Adipocyte (in vitro differentiated cells): ENCODE measurements at regions not wholly inside any gene's neighbourhood (a gene's known extent, or its start where the extent isn't known, plus 50 kb on each side); places are given as distances from the start of the nearest gene placed in this dataset.

Experiments
- DNase-seq: peaks from one replicate; pipeline ENCODE4 v3.0.0-alpha.2; 2015; ENCODE audit warnings: low read depth
- H3K27me3 ChIP-seq: replicated peaks from 2 replicates; pipeline ENCODE4 v1.7.0; 2013; ENCODE audit warnings: mild to moderate bottlenecking, low read length, moderate library complexity; ENCODE audit not compliant: control insufficient read depth, insufficient read depth
- H3K36me3 ChIP-seq: 2 replicates; pipeline ENCODE4 v1.7.0; 2013; ENCODE audit warnings: low read length, mild to moderate bottlenecking, moderate library complexity; ENCODE audit not compliant: control insufficient read depth, insufficient read depth, severe bottlenecking
- H3K4me1 ChIP-seq: 2 replicates; pipeline ENCODE4 v1.7.0; 2013; ENCODE audit warnings: mild to moderate bottlenecking, low read length, moderate library complexity; ENCODE audit not compliant: control insufficient read depth, insufficient read depth
- H3K4me3 ChIP-seq: 2 replicates; pipeline ENCODE4 v1.7.0; 2013; ENCODE audit warnings: mild to moderate bottlenecking, low read length, moderate library complexity
- H3K9ac ChIP-seq: 2 replicates; pipeline ENCODE4 v1.7.0; 2013; ENCODE audit warnings: mild to moderate bottlenecking, low read length, moderate library complexity
- H3K9me3 ChIP-seq: 2 replicates; pipeline ENCODE4 v1.7.0; 2013; ENCODE audit warnings: mild to moderate bottlenecking, low read length, moderate library complexity; ENCODE audit not compliant: control insufficient read depth

DNA sequence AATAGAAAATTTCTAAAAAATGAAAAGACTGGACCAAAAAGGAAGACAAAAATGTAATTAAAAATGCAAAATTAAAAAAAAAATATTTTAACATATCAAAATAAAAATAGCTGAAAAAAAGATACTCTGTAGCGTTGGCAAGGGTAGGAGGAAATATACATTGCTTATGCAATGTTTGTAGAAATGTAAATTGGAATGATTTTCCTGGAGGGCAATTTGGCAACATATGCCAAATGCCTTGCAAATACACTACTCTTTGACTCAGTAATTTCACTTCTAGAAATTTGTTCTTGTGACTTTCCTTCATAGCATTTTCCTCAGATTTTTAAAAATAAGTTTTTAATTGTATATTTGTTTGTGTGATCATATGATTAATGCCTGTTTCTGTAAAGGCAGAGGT, 296.6 kb downstream of the ZNF621 start:
- no peak for DNase-seq
- Histone ChIP-seq H3K9ac (no peak overlapping the region), H3K27me3 (no peaks in the 10 kb centered on the region), H3K4me3 (no peak overlapping the region), H3K4me1 (no peaks in the 10 kb centered on the region), H3K9me3 (no peaks in the 10 kb centered on the region), H3K36me3 (no peaks in the 10 kb centered on the region)

DNA sequence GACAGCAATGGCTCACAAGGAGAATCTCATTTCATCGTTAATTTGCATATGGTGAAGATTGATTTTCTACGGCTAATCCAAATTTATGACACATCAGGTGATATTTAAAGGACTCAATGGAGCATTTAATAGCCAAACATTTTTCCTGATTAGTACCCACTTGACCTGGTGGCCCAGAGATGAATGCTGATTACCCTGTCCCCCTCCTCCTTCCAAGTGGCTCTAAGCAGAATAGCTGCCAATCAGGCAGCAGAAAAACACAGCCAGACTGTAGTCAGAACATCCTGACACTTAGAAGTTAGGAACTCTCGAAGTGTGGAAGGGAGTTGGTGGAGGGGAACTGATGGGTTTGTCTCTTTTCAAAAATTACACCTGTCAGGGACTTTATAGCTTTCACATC, 302.5 kb downstream of the ZNF621 start:
- no peaks in the 10 kb centered on the region for H3K9me3 ChIP-seq
- H3K4me1 ChIP-seq: peaks cover 10% of the 10 kb centered on the region
- DNase-seq: no peak
- no peaks in the 10 kb centered on the region for H3K27me3 ChIP-seq
- no peak overlapping the region for H3K9ac ChIP-seq
- H3K4me3 ChIP-seq: no peak overlapping the region
- H3K36me3 ChIP-seq: no peaks in the 10 kb centered on the region

DNA sequence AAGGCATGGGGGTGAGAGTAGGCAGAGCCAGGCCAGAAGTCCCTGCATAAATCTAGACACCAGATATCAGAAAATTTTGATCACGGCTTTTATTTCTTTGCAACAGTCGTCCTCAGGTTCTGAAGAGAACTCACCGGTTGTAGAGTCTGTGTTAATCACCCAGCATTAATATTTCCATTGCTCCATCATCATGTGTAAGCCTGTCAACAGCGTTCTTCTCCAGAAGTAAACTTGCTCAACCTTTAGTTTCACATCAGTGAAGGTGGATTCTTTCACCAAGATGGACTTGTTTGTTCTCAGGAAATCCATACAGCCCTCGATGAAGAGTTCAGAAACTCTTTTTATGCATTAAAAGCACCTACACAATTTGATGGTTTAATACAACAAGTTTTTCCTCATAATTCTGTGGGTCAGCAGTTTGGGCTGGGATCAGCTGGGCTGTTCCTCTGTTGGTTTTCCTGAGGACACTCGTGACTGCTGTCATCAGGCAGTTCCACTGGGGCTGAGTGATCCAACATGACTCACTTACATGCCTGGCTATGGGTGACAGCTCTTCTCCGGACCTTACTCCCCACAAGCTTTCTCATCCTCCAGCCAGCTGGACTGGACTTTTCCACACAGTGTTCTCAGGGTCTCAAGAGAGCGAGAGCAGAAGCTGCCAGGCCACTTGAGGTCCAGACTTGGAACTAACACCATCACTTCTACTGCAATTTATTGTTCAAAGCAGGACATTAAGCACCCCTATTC, 303.4 kb downstream of the ZNF621 start:
- no peak overlapping the region for H3K9ac ChIP-seq
- H3K27me3 ChIP-seq: no peaks in the 10 kb centered on the region
- no peak for DNase-seq
- no peak overlapping the region for H3K4me3 ChIP-seq
- no peaks in the 10 kb centered on the region for H3K36me3 ChIP-seq
- peaks cover 10% of the 10 kb centered on the region for H3K4me1 ChIP-seq
- H3K9me3 ChIP-seq: no peaks in the 10 kb centered on the region

DNA sequence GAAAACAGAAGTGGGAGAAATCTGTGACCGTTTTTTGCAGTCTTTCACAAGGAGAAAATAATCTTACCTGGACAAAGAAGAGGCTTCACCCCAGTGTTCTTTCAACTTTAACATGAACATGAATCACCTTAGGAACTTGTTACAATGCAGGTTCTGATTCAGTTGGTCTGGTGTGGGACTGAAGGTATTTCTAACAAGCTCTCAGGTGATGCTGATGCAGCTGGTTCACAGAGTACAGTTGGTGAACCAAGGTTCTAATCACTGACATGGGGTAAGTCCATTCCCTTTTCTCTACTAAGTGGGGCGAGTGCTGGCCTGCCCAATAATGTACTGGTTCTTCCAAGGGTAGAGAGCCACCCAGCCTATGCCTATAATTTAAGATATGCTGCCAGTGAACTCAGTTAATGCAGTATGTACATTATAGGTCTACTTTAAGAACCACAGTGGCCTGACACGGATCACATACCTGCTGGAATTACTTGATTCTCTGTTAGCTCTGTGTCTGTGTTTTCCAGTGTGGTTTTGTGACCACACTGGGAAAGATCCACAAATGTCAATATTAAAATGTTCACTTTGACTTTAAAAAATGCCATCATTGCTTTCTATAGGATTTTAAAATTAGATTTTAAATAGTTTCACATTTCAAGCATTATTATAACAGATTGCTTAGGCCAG, 304.1 kb downstream of the ZNF621 start:
- no peaks in the 10 kb centered on the region for H3K9me3 ChIP-seq
- no peak for DNase-seq
- peaks cover 10% of the 10 kb centered on the region for H3K4me1 ChIP-seq
- H3K36me3 ChIP-seq: no peaks in the 10 kb centered on the region
- no peak overlapping the region for H3K9ac ChIP-seq
- no peak overlapping the region for H3K4me3 ChIP-seq
- no peaks in the 10 kb centered on the region for H3K27me3 ChIP-seq

DNA sequence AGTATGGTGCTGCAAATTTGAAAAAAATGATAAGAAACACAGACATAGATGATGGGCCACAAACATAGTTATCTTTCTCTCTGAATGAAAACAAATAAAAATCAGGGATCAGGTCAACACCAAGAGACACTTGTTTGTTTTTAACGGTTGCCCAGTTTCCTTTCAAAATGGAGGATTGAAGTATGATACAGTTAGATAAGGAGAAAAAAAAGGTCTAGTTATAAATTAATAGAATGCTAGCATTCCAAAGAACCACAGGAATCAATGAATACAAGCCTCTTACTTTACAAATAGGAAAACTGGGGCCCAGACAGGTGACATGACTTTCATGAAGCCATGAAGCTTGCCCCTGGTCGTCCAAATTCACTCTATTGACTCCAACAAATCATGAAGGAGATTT, 305.1 kb downstream of the ZNF621 start:
- Histone ChIP-seq H3K4me3 (no peak overlapping the region), H3K27me3 (no peaks in the 10 kb centered on the region), H3K36me3 (no peaks in the 10 kb centered on the region), H3K9me3 (no peaks in the 10 kb centered on the region), H3K4me1 (peaks cover 10% of the 10 kb centered on the region), H3K9ac (no peak overlapping the region)
- no peak for DNase-seq

DNA sequence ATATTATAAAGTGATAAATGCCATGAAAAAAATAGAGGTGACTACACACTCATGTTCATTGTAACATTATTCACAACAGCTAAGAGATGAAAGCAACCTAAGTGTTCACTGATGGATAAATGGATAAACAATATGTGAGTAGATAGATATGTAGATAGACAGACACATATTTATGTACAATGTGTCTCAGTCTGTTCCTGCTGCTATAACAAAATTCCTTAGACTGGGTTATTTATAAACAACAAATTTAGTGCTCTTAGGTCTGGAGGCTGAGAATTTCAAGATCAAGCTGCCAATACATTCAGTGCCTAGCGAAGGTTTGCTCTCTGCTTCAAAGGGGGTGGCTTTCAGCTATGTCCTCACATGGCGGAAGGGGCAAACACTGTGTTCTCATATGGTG, 312.5 kb downstream of the ZNF621 start:
- no peak overlapping the region for H3K4me3 ChIP-seq
- H3K36me3 ChIP-seq: no peaks in the 10 kb centered on the region
- H3K27me3 ChIP-seq: no peaks in the 10 kb centered on the region
- H3K9me3 ChIP-seq: peaks cover 3% of the 10 kb centered on the region
- no peaks in the 10 kb centered on the region for H3K4me1 ChIP-seq
- no peak for DNase-seq
- H3K9ac ChIP-seq: no peak overlapping the region

DNA sequence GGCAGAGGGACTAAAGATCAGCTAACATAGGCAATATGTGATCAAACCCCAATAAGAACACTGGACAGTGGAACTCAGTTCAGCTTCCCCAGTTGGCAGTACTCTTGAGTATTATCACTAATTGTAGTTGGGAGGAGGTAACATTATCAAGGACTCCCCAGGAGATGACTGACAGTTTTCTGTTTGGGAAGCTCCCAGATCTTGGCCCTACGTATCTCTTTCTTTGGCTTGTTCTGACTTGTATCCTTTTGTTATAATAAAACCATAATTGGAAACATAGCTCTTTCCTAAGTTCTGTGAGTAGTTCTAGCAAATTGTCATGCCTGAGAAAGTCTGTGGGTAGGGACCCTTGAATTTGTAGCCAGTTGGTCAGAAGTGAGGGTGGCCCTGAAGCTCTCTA, 316.4 kb downstream of the ZNF621 start:
- H3K36me3 ChIP-seq: no peaks in the 10 kb centered on the region
- no peak overlapping the region for H3K9ac ChIP-seq
- no peaks in the 10 kb centered on the region for H3K27me3 ChIP-seq
- H3K4me1 ChIP-seq: no peaks in the 10 kb centered on the region
- peaks cover 5% of the 10 kb centered on the region for H3K9me3 ChIP-seq
- no peak overlapping the region for H3K4me3 ChIP-seq
- DNase-seq: no peak

DNA sequence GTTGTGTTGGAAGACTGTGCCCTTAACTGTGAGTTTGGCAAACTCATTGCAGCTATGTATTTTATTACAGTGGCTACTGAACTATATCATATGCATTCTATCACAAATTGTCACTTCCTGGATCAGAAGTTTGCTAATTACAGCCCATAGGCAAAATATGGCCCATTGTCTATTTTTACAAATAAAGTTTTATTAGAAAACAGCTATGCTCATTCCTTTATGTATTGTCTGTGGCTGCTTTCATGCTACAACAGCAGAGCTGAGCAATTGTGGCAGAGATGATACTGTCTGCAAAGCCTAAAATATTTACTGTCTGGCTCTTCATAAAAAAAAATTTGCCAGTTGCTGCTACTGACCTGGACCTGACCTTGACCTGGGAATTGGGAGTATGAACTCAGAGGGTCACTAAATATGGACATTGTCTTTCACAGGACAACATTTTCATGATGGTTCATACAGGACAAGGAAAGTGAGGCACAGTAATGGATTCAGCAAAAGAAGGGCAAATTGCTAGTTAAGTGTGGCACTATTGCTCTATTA, 316.9 kb downstream of the ZNF621 start:
- Histone ChIP-seq H3K4me1 (no peaks in the 10 kb centered on the region), H3K27me3 (no peaks in the 10 kb centered on the region), H3K9me3 (peaks cover 10% of the 10 kb centered on the region), H3K9ac (no peak overlapping the region), H3K4me3 (no peak overlapping the region), H3K36me3 (no peaks in the 10 kb centered on the region)
- DNase-seq: no peak

DNA sequence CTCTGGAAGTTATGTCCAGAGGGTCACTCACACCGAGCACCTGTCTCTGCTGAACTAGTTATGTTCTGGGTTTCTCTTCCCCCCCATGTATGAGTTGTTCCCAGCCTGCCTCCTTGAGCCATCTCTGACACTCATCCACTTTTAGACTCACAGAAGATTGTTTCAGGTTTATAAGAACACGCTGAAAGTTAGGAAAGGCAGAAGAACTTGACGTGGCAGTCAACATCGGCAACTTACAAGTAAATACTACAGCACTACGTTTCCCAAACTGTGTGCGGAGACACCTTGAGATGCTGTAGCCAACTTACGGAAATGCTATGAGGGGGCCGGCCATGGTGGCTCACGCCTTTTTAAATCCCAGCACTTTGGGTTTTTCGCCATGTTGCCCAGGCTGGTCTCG, 318.0 kb downstream of the ZNF621 start:
- H3K9me3 ChIP-seq: peaks cover 7% of the 10 kb centered on the region
- DNase-seq: no peak
- H3K4me3 ChIP-seq: no peak overlapping the region
- H3K27me3 ChIP-seq: no peaks in the 10 kb centered on the region
- no peaks in the 10 kb centered on the region for H3K36me3 ChIP-seq
- no peak overlapping the region for H3K9ac ChIP-seq
- no peaks in the 10 kb centered on the region for H3K4me1 ChIP-seq

DNA sequence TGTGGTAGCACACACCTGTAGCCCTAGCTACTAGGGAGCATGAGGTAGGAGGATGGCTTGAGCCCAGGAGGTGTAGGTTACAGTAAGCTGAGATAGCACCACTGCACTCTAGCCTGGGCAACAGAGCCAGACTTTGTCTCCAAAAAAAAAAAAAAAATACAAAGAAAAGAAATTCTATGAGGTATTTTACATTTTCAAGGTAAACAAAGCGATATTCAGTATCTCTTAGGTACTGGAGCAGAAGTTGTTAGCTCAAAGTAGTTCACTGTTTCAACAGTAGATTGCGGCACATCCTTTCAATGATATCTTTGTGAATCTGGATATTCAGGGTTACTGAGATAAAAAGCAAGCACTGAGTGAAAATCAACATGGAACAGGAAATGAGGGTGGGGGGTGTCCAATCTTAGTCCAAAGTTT, 318.5 kb downstream of the ZNF621 start:
- Histone ChIP-seq H3K27me3 (no peaks in the 10 kb centered on the region), H3K9me3 (peaks cover 7% of the 10 kb centered on the region), H3K4me3 (no peak overlapping the region), H3K4me1 (no peaks in the 10 kb centered on the region), H3K9ac (no peak overlapping the region), H3K36me3 (no peaks in the 10 kb centered on the region)
- DNase-seq: no peak

DNA sequence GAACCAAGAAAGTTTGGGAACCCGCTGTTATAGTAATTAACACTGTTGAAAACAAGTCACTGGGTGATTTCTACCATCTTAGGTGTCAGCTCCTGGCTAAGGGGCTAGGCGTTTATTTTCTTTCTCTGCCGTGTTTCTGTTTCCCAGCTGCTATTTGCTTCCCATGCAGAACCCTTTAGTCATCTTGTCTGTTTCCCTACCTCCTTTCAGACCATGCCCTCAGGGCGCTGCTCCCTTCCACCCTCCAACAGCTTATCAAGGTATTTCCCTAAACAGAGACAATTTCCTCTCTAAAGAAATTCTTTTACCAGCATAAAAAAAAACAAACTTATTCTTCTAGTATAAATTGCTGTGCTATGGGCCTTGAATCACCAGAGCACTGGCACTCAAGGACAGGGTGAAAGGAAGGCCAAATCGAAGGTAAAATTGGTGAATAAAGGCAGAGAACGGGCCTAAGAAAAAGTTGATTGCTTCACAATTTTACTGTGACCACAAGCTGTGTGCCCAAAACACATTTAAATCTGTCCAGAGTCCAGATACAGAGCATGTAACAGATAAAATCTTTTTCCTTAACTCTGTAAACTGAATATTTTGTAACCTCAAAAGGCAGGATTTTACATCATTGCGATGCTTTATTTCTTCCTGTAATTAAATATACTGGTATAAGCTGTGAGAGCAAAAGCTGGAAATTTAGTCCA, 319.2 kb downstream of the ZNF621 start:
- Histone ChIP-seq H3K9ac (no peak overlapping the region), H3K4me3 (no peak overlapping the region), H3K36me3 (no peaks in the 10 kb centered on the region), H3K4me1 (no peaks in the 10 kb centered on the region), H3K27me3 (no peaks in the 10 kb centered on the region), H3K9me3 (peaks cover 7% of the 10 kb centered on the region)
- no peak for DNase-seq
